Suprapubic skin (tissue), 4 donors: ENCODE measurements at regions not wholly inside any gene's neighbourhood (a gene's known extent, or its start where the extent isn't known, plus 50 kb on each side); places are given as distances from the start of the nearest gene placed in this dataset.
"Not testable (repeated sequence)": the region's sequence is repeated elsewhere in the genome, so short reads cannot be mapped to it uniquely, and the experiment has no call there.

Experiments
- DNase-seq, 2 donors: peaks; one replicate each; pipeline ENCODE4 v3.0.0-alpha.2; 2019; ENCODE audit warnings: low spot score in 2 of 2
- H3K27ac ChIP-seq: fragments of 200-600 bp; sonication (generic); one replicate; pipeline ENCODE4 v1.5.1; 2019
- H3K27me3 ChIP-seq: fragments of 200-600 bp; sonication (generic); one replicate; pipeline ENCODE4 v1.5.1; 2019
- H3K36me3 ChIP-seq: fragments of 200-600 bp; sonication (generic); one replicate; pipeline ENCODE4 v1.5.1; 2019
- H3K4me1 ChIP-seq: fragments of 200-600 bp; sonication (generic); one replicate; pipeline ENCODE4 v1.5.1; 2019
- H3K4me3 ChIP-seq: fragments of 200-600 bp; sonication (generic); one replicate; pipeline ENCODE4 v1.5.1; 2019; ENCODE audit warnings: mild to moderate bottlenecking
- H3K9me3 ChIP-seq: fragments of 200-600 bp; sonication (generic); one replicate; pipeline ENCODE4 v1.5.1; 2019
- EP300 ChIP-seq: sonication (generic); formaldehyde crosslinking; IDR thresholded peaks from one replicate; pipeline ENCODE4 v1.6.1; 2017; ENCODE audit warnings: antibody characterized with exemption
- POLR2A ChIP-seq, 2 donors: fragments of 450-650 bp; IDR thresholded peaks; one replicate each; pipeline ENCODE4 v1.6.1; 2017; ENCODE audit warnings: antibody characterized with exemption in 2 of 2, mild to moderate bottlenecking in 2 of 2, moderate library complexity in 2 of 2
- POLR2AphosphoS5 ChIP-seq, 3 donors: sonication (generic); formaldehyde crosslinking; IDR thresholded peaks; one replicate each; pipeline ENCODE4 v1.6.1; 2017; ENCODE audit warnings: antibody characterized with exemption in 3 of 3
- WGBS: methylation state at CpG from one replicate; pipeline ENCODE4 v1.1.5; 2018; 5-methylcytosine and 5-hydroxymethylcytosine counted together
- TF ChIP-seq, protein P1 (sequence below), 2 donors: fragments of 200-600 bp in 1 of 2; fragments of 450-650 bp in 1 of 2; sonication (generic) in 1 of 2; IDR thresholded peaks; one replicate each; pipeline ENCODE4 v1.5.1; 2016 to 2019; ENCODE audit warnings: antibody characterized with exemption in 2 of 2, mild to moderate bottlenecking in 1 of 2, moderate library complexity in 1 of 2

DNA sequence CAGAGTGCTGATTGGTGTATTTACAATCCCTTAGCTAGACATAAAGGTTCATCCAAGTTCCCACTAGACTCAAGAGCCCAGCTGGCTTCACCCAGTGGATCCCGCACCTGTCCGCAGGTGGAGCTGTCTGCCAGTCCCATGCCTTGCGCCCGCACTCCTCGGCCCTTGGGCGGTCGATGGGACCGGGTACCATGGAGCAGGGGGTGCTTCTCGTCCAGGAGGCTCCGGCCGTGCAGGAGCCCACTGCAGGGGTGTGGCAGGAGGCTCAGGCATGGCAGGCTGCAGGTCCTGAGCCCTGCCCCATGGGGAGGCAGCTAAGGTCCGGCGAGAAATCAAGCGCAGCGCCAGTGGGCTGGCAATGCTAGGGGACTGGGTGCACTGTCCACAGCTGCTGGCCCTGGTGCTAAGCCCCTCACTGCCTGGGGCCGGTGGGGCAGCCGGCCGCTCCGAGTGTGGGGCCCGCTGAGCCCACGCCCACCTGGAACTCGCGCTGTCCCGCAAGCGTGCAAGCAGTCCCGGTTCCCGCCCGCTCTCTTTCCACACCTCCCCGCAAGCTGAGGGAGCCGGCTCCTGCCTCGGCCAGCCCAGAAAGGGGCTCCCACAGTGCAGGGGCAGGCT, 1206.3 kb downstream of the OTOL1 start:
- H3K4me3 ChIP-seq: no peak overlapping the region
- no peaks in the 10 kb centered on the region for H3K27me3 ChIP-seq
- WGBS: 94% methylated on average over 12 of the region's 31 CpGs
- DNase-seq: no peak
- H3K9me3 ChIP-seq: no peaks in the 10 kb centered on the region
- H3K36me3 ChIP-seq: no peaks in the 10 kb centered on the region
- no peak overlapping the region for H3K27ac ChIP-seq
- TF ChIP-seq, protein P1, sequence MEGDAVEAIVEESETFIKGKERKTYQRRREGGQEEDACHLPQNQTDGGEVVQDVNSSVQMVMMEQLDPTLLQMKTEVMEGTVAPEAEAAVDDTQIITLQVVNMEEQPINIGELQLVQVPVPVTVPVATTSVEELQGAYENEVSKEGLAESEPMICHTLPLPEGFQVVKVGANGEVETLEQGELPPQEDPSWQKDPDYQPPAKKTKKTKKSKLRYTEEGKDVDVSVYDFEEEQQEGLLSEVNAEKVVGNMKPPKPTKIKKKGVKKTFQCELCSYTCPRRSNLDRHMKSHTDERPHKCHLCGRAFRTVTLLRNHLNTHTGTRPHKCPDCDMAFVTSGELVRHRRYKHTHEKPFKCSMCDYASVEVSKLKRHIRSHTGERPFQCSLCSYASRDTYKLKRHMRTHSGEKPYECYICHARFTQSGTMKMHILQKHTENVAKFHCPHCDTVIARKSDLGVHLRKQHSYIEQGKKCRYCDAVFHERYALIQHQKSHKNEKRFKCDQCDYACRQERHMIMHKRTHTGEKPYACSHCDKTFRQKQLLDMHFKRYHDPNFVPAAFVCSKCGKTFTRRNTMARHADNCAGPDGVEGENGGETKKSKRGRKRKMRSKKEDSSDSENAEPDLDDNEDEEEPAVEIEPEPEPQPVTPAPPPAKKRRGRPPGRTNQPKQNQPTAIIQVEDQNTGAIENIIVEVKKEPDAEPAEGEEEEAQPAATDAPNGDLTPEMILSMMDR (IDR thresholded peaks at IDR 0.05): no peak
- TF ChIP-seq POLR2AphosphoS5 (IDR thresholded peaks at IDR 0.05): no peak
- no peak for TF ChIP-seq EP300
- no peaks in the 10 kb centered on the region for H3K4me1 ChIP-seq

DNA sequence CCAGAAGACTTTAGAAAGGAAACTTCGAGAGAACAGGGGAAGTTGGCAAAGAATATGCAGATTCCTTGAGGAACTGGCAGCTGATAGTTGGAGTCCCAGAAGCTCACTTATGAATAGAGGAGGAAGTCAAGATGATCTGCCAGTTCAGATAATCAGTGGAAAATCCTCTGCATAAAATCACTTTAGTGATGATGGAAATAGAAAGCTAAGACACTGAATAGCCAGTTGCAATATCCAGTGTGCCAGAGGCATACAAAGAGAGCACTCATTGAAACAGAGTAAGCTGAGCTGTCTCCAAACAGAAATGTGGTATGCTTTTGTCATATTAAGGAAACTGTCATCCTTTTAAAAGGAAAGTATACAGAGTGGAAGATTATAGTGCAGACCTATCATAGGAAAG, 1207.6 kb downstream of the OTOL1 start:
- Histone ChIP-seq H3K4me3 (no peak overlapping the region), H3K4me1 (no peaks in the 10 kb centered on the region), H3K9me3 (no peaks in the 10 kb centered on the region), H3K27me3 (no peaks in the 10 kb centered on the region), H3K36me3 (no peaks in the 10 kb centered on the region), H3K27ac (no peak overlapping the region)
- no peak for DNase-seq
- 21% methylated on average over 1 of the region's 1 CpG for WGBS
- TF ChIP-seq EP300 (no peak), POLR2A (IDR thresholded peaks at IDR 0.05) (no peak), POLR2AphosphoS5 (IDR thresholded peaks at IDR 0.05) (no peak)
- TF ChIP-seq, protein P1 (IDR thresholded peaks at IDR 0.05): no peak

DNA sequence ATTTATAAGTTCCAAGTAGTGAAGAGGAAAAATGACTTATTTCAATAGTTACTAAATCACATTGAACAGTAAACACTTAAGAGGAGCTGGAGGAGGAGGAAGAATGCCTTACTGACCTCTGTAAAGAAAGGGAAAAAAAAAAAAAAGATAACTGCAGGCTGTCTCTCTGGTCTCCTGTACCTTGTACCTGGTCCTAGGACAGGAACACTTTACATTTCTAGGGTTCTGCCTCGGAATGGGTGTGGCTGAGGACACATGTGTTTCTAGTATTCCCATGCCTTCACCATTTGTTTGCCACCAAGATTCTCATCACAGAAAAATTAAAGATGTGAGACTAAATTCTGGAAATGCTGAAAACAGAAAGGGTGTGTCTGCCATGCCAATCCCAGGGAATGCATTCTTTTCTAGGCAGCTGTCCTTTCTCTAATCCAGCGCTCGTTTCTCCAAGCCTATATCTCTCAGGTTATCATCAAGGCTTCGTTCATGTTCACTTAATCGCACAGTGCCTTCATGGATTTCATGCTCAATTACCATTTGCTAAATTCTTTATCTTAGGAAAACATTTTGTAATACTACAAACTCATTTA, 1208.3 kb downstream of the OTOL1 start:
- no peak for DNase-seq
- H3K27ac ChIP-seq: no peak overlapping the region
- 68% methylated on average over 5 of the region's 5 CpGs for WGBS
- H3K36me3 ChIP-seq: no peaks in the 10 kb centered on the region
- H3K4me3 ChIP-seq: no peak overlapping the region
- H3K9me3 ChIP-seq: no peaks in the 10 kb centered on the region
- no peak for TF ChIP-seq EP300
- TF ChIP-seq, protein P1 (IDR thresholded peaks at IDR 0.05): no peak
- no peak for TF ChIP-seq POLR2AphosphoS5 (IDR thresholded peaks at IDR 0.05)
- TF ChIP-seq POLR2A (IDR thresholded peaks at IDR 0.05): no peak
- no peaks in the 10 kb centered on the region for H3K4me1 ChIP-seq
- H3K27me3 ChIP-seq: no peaks in the 10 kb centered on the region

DNA sequence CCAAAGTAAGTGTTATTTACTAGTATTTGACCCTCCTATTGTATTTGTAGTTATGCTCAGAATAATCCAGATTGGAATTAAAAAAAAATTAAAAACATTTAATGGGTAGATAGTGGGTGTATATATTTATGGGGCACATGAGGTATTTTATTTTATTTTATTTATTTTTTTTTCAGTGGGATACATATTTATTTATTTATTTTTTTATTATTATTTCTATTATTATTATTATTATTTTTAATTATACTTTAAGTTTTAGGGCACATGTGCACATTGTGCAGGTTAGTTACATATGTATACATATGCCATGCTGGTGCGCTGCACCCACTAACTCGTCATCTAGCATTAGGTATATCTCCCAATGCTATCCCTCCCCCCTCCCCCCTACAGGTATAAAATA, 1211.8 kb downstream of the OTOL1 start:
- not testable (repeated sequence) for DNase-seq, H3K36me3 ChIP-seq, H3K27me3 ChIP-seq, H3K27ac ChIP-seq, H3K9me3 ChIP-seq, H3K4me3 ChIP-seq, H3K4me1 ChIP-seq
- WGBS: 98% methylated on average over 2 of the region's 2 CpGs

DNA sequence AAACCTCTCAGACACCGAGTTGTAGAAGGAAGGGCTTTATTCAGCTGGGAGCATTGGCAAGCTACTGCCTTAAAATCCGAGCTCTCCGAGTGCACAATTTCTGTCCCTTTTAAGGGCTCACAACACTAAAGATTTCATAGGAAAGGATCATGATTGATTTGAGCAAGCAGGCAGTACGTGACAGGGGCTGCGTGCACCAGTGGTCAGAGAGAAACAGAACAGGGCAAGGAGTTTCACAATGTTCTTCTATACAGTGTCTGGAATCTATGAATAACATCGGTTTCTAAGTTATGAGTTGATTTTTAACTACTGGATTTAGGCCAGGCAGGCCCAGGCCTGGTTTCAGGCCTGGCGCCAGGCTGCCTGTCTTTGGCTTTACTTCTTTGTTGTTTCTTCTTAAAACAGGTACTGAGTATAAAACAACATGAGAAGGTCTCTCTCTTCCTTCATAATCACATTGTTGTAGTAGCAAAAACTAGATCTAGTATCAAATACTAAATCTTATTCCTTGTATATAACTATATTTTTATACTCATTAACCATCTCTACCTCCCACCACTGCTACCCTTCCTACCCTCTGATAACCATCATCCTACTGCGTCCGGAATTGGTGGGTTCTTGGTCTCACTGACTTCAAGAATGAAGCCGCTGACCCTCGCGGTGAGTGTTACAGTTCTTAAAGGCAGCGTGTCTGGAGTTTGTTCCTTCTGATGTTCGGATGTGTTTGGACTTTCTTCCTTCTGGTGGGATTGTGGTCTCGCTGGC, 1212.5 kb downstream of the OTOL1 start:
- not testable (repeated sequence) for H3K9me3 ChIP-seq, H3K4me3 ChIP-seq, H3K36me3 ChIP-seq, DNase-seq, H3K27ac ChIP-seq, H3K27me3 ChIP-seq, H3K4me1 ChIP-seq
- 76% methylated on average over 15 of the region's 15 CpGs for WGBS

DNA sequence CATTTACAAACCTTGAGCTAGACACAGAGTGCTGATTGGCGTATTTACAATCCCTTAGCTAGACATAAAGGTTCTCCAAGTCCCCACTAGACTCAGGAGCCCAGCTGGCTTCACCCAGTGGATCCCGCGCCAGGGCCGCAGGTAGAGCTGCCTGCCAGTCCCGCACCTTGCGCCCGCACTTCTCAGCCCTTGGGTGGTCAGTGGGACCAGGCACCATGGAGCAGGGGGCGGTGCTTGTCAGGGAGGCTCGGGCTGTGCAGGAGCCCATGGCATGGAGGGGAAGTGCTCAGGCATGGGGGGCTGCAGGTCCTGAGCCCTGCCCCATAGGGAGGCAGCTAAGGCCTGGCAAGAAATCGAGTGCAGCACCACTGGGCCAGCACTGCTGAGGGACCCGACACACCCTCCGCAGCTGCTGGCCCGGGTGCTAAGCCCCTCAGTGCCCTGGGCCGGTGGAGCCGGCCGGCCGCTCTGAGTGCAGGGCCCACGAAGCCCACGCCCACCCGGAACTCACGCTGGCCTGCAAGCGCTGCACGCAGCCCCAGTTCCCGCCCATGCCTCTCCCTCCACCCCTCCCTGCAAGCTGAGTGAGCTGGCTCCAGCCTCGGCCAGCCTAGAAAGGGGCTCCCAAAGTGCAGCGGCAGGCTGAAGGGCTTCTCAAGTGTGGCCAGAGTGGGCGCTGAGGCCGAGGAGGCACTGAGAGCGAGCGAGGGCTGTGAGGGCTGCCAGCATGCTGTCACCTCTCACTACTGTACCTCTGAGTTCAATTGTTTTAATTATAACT, 1213.9 kb downstream of the OTOL1 start:
- DNase-seq: no peak
- H3K4me3 ChIP-seq: no peak overlapping the region
- H3K27me3 ChIP-seq: no peaks in the 10 kb centered on the region
- WGBS: 95% methylated on average over 22 of the region's 30 CpGs
- H3K4me1 ChIP-seq: no peaks in the 10 kb centered on the region
- no peak overlapping the region for H3K27ac ChIP-seq
- no peaks in the 10 kb centered on the region for H3K36me3 ChIP-seq
- TF ChIP-seq, protein P1 (IDR thresholded peaks at IDR 0.05): no peak
- TF ChIP-seq POLR2AphosphoS5 (IDR thresholded peaks at IDR 0.05): no peak
- TF ChIP-seq EP300: no peak
- TF ChIP-seq POLR2A (IDR thresholded peaks at IDR 0.05): no peak
- H3K9me3 ChIP-seq: no peaks in the 10 kb centered on the region

DNA sequence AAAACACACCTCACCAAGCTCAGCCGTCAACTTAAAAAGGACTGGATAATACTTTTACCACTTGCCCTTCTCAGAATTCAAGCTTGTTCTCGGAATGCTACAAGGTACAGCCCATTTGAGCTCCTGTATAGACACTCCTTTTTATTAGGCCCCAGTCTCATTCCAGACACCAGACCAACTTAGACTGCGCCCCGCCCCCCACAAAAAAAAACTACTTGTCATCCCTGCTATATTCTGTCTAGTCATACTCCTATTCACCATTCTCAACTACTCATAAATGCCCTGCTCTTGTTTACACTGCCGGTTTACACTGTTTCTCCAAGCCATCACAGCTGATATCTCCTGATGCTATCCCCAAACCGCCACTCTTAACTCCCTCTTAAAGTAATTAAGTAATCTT, 1220.5 kb downstream of the OTOL1 start:
- not testable (repeated sequence) for H3K9me3 ChIP-seq, DNase-seq, H3K4me3 ChIP-seq, H3K27ac ChIP-seq, H3K27me3 ChIP-seq, H3K4me1 ChIP-seq, H3K36me3 ChIP-seq
- 86% methylated on average over 6 of the region's 6 CpGs for WGBS
